ENCODE measurements at regions not wholly inside any gene's neighbourhood (a gene's known extent, or its start where the extent isn't known, plus 50 kb on each side); places are given as distances from the start of the nearest gene placed in this dataset.

DNA sequence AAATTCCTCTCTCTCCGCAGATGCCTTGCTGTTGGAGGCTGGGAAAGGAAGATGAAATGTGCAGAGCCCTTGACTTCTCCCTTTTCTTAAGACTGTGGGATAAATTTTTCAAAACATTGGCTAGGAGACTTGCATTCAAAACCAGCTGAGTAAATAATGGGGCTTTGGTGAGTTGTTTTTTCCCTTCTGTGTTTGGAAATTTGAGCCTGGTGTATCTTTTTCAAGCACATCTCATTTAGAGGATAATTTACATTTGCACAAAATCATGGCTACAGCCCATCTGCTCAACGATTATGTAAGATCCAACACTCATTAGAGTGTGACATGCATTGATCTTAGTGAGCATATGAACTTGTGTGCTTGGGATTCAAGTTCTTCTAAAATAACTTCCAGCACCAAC lies 112.1 kb upstream of the ATP8B1 start:
- no peaks in the 10 kb centered on the region for H3K9me3 ChIP-seq (ENCODE audit: control insufficient read depth, low read depth, low read length)
- TF ChIP-seq, protein P1, sequence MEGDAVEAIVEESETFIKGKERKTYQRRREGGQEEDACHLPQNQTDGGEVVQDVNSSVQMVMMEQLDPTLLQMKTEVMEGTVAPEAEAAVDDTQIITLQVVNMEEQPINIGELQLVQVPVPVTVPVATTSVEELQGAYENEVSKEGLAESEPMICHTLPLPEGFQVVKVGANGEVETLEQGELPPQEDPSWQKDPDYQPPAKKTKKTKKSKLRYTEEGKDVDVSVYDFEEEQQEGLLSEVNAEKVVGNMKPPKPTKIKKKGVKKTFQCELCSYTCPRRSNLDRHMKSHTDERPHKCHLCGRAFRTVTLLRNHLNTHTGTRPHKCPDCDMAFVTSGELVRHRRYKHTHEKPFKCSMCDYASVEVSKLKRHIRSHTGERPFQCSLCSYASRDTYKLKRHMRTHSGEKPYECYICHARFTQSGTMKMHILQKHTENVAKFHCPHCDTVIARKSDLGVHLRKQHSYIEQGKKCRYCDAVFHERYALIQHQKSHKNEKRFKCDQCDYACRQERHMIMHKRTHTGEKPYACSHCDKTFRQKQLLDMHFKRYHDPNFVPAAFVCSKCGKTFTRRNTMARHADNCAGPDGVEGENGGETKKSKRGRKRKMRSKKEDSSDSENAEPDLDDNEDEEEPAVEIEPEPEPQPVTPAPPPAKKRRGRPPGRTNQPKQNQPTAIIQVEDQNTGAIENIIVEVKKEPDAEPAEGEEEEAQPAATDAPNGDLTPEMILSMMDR (optimal IDR thresholded peaks at IDR 0.05 in 1 of 3, IDR thresholded peaks at IDR 0.05 in 1 of 3, conservative IDR thresholded peaks at IDR 0.05 in 1 of 3; ENCODE audit: extremely low read depth in 1 of 3, insufficient read depth in 2 of 3, low read length in 3 of 3), result no peak
- no peak for TF ChIP-seq EZH2 (IDR thresholded peaks at IDR 0.05; ENCODE audit: low read length)
- no peak overlapping the region for H2AFZ ChIP-seq (ENCODE audit: control insufficient read depth, low read length)
- DNase-seq (ENCODE audit: low read depth, low spot score) (no peak), FAIRE-seq (peak; percentile 52)
- no peaks in the 10 kb centered on the region for H3K36me3 ChIP-seq (ENCODE audit: control insufficient read depth in 2 of 2, extremely low read depth in 1 of 2, insufficient read depth in 2 of 2, low read length in 2 of 2)
- no peaks in the 10 kb centered on the region for H3K27me3 ChIP-seq (ENCODE audit: control insufficient read depth, extremely low read depth, insufficient read depth, low read length)
- H4K20me1 ChIP-seq (ENCODE audit: control insufficient read depth, extremely low read depth, insufficient read depth, low read length), result no peaks in the 10 kb centered on the region
- dilution Hi-C loops (cut with MboI; ENCODE audit: extremely low pct_ligation_motif_present, low sequenced_read_pairs), result no loop called here
- no peaks in the 10 kb centered on the region for H3K9me1 ChIP-seq (ENCODE audit: control insufficient read depth, extremely low read depth, insufficient read depth, low read length)
- no peak overlapping the region for H3K4me2 ChIP-seq (ENCODE audit: control insufficient read depth, extremely low read depth, insufficient read depth, low read depth, low read length)
- H3K9ac ChIP-seq (ENCODE audit: control insufficient read depth, extremely low read depth, insufficient read depth, low read length), result no peak overlapping the region
- H3K27ac ChIP-seq (ENCODE audit: control insufficient read depth, insufficient read depth, low read length), result no peak overlapping the region
- no peaks in the 10 kb centered on the region for H3K79me2 ChIP-seq (ENCODE audit: control insufficient read depth, insufficient read depth, low read length)
- H3K4me1 ChIP-seq (ENCODE audit: control insufficient read depth, extremely low read depth, insufficient read depth, low read length), result peaks cover 5% of the 10 kb centered on the region
- H3K4me3 ChIP-seq (ENCODE audit: control insufficient read depth in 2 of 3, extremely low read depth in 1 of 3, insufficient read depth in 2 of 3, low read depth in 1 of 3, low read length in 3 of 3), result no peak overlapping the region

DNA sequence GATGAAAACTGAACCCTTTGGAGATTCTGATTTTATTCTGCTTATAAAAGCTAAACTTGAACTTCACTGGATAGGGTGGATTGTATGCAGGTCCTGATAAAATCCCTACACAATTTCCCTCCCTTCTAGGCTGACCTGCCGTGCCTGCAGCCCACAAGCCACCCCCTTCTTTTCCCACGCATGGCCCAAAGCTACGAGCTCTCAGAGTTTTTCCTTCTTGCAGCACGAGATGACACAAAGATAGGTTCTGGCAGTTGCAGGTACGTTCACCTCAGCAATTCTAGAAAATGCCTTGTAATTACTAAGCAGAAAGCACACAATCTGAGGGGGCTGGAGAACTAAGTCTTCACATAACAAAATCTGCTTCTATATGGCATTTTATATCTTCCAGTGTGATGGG lies 110.6 kb upstream of the ATP8B1 start:
- dilution Hi-C loops (cut with MboI; ENCODE audit: extremely low pct_ligation_motif_present, low sequenced_read_pairs), result no loop called here
- FAIRE-seq (no peak), DNase-seq (ENCODE audit: low read depth, low spot score) (no peak)
- Histone ChIP-seq H3K9me3 (ENCODE audit: control insufficient read depth, low read depth, low read length) (no peaks in the 10 kb centered on the region), H3K9me1 (ENCODE audit: control insufficient read depth, extremely low read depth, insufficient read depth, low read length) (no peaks in the 10 kb centered on the region), H3K4me1 (ENCODE audit: control insufficient read depth, extremely low read depth, insufficient read depth, low read length) (peaks cover 12% of the 10 kb centered on the region), H3K9ac (ENCODE audit: control insufficient read depth, extremely low read depth, insufficient read depth, low read length) (no peak overlapping the region), H4K20me1 (ENCODE audit: control insufficient read depth, extremely low read depth, insufficient read depth, low read length) (no peaks in the 10 kb centered on the region), H3K27ac (ENCODE audit: control insufficient read depth, insufficient read depth, low read length) (no peak overlapping the region), H3K4me3 (ENCODE audit: control insufficient read depth in 2 of 3, extremely low read depth in 1 of 3, insufficient read depth in 2 of 3, low read depth in 1 of 3, low read length in 3 of 3) (no peak overlapping the region), H2AFZ (ENCODE audit: control insufficient read depth, low read length) (no peak overlapping the region), H3K36me3 (ENCODE audit: control insufficient read depth in 2 of 2, extremely low read depth in 1 of 2, insufficient read depth in 2 of 2, low read length in 2 of 2) (no peaks in the 10 kb centered on the region), H3K4me2 (ENCODE audit: control insufficient read depth, extremely low read depth, insufficient read depth, low read depth, low read length) (no peak overlapping the region), H3K27me3 (ENCODE audit: control insufficient read depth, extremely low read depth, insufficient read depth, low read length) (no peaks in the 10 kb centered on the region), H3K79me2 (ENCODE audit: control insufficient read depth, insufficient read depth, low read length) (no peaks in the 10 kb centered on the region)
- TF ChIP-seq, protein P1 (optimal IDR thresholded peaks at IDR 0.05 in 1 of 3, IDR thresholded peaks at IDR 0.05 in 1 of 3, conservative IDR thresholded peaks at IDR 0.05 in 1 of 3; ENCODE audit: extremely low read depth in 1 of 3, insufficient read depth in 2 of 3, low read length in 3 of 3), result no peak
- no peak for TF ChIP-seq EZH2 (IDR thresholded peaks at IDR 0.05; ENCODE audit: low read length)

Measured in keratinocyte (primary cell).